Heart left ventricle (tissue), 13 donors: ENCODE measurements at regions not wholly inside any gene's neighbourhood (a gene's known extent, or its start where the extent isn't known, plus 50 kb on each side); places are given as distances from the start of the nearest gene placed in this dataset.

Source experiments
- CTCF ChIP-seq, 12 donors: fragments of 200-600 bp; sonication (generic) in 4 of 12; IDR thresholded peaks; one replicate each; pipeline versions ENCODE4 v1.5.0 to v1.8.0; 2018 to 2022; ENCODE audit warnings: antibody characterized with exemption in 12 of 12, mild to moderate bottlenecking in 5 of 12
- POLR2A ChIP-seq, 2 donors: fragments of 450-650 bp; IDR thresholded peaks; one replicate each; pipeline ENCODE4 v1.6.1; 2017; ENCODE audit warnings: antibody characterized with exemption in 2 of 2, mild to moderate bottlenecking in 2 of 2, moderate library complexity in 2 of 2
- donor health status: ischemic (EF 13 %, LVEDD 7.1; RV severe dilation, severe dysfunction).
- donor health status: DM: no; HTN: yes; CAD: no.
- donor health status: DM: no; HTN: no; CAD: no.
- donor health status: ischemic (EF 25% LVEDD 6.9; RV normal size, moderate dysfunction).
- donor health status: ischemic (EF 25% LVEDD 5.7; RV mildly dilated, moderate dysfunction).
- donor health status: ischemic (EF 35%, LVEDD 5.7; RV mildly dilated, moderate dysfunction).
- donor health status: nonischemic (EF 11% LVEDD 7.7; RV severe dilation, severe dysfunction).
- donor health status: DM: yes; HTN: yes; CAD: no.
- donor health status: PGD.
- donor health status: ischemic (EF 29% LVEDD 5.4; RV normal size, mild dysfunction).
- donor health status: nonischemic (EF 23%, LVEDD 6.1; RV moderate dilation, normal function).

- no peak for TF ChIP-seq CTCF (IDR thresholded peaks at IDR 0.05)
- no peak for TF ChIP-seq POLR2A (IDR thresholded peaks at IDR 0.05)
Measured at GRCh38 chr4:38396091-38396490, 267.9 kb upstream of the KLF3 start.
